Tibial nerve (tissue), 4 donors: ENCODE measurements at regions not wholly inside any gene's neighbourhood (a gene's known extent, or its start where the extent isn't known, plus 50 kb on each side); places are given as distances from the start of the nearest gene placed in this dataset.

Experiments
- DNase-seq, 2 donors: peaks; one replicate each; pipeline ENCODE4 v3.0.0-alpha.2; 2019; ENCODE audit warnings: low spot score in 2 of 2
- H3K27ac ChIP-seq, 4 donors: fragments of 200-600 bp; sonication (generic) in 3 of 4; one replicate each; pipeline ENCODE4 v1.5.1; 2017 to 2019; ENCODE audit warnings: mild to moderate bottlenecking in 1 of 4
- H3K27me3 ChIP-seq, 2 donors: fragments of 200-600 bp; sonication (generic) in 1 of 2; one replicate each; pipeline versions ENCODE4 v1.5.1 to v1.6.0; 2017 to 2019
- H3K36me3 ChIP-seq, 3 donors: fragments of 200-600 bp; sonication (generic); one replicate each; pipeline ENCODE4 v1.5.1; 2018 to 2019
- H3K4me1 ChIP-seq, 4 donors: fragments of 200-600 bp; sonication (generic) in 3 of 4; one replicate each; pipeline ENCODE4 v1.5.1; 2017 to 2019
- H3K4me3 ChIP-seq, 4 donors: fragments of 200-600 bp; sonication (generic) in 3 of 4; one replicate each; pipeline ENCODE4 v1.5.1; 2017 to 2019; ENCODE audit warnings: mild to moderate bottlenecking in 1 of 4, moderate library complexity in 1 of 4
- H3K9me3 ChIP-seq, 4 donors: fragments of 200-600 bp; sonication (generic) in 3 of 4; one replicate each; pipeline ENCODE4 v1.5.1; 2017 to 2019
- CTCF ChIP-seq, 5 experiments: fragments of 200-600 bp in 3 of 5; fragments of 450-650 bp in 2 of 5; sonication (generic) in 3 of 5; IDR thresholded peaks; one replicate each; pipeline ENCODE4 v1.5.1; 2016 to 2019; ENCODE audit warnings: antibody characterized with exemption in 5 of 5, mild to moderate bottlenecking in 3 of 5, moderate library complexity in 2 of 5
- EP300 ChIP-seq, 2 donors: sonication (generic); formaldehyde crosslinking; IDR thresholded peaks; one replicate each; pipeline ENCODE4 v1.6.1; 2017; ENCODE audit warnings: antibody characterized with exemption in 2 of 2, mild to moderate bottlenecking in 1 of 2
- POLR2A ChIP-seq, 2 donors: fragments of 450-650 bp; IDR thresholded peaks; one replicate each; pipeline ENCODE4 v1.6.1; 2017; ENCODE audit warnings: antibody characterized with exemption in 2 of 2, mild to moderate bottlenecking in 2 of 2, moderate library complexity in 2 of 2
- WGBS, 2 donors: methylation state at CpG; one replicate each; pipeline ENCODE4 v1.1.5; 2018; 5-methylcytosine and 5-hydroxymethylcytosine counted together

- WGBS, 2 donors, result 77 to 86% methylated on average over 3 of the region's 3 CpGs
- H3K4me1 ChIP-seq, result no peaks in the 10 kb centered on the region
- H3K9me3 ChIP-seq, result no peaks in the 10 kb centered on the region
- no peaks in the 10 kb centered on the region for H3K36me3 ChIP-seq
- no peak overlapping the region for H3K27ac ChIP-seq
- H3K27me3 ChIP-seq, result no peaks in the 10 kb centered on the region
- TF ChIP-seq POLR2A (IDR thresholded peaks at IDR 0.05) (no peak), CTCF (IDR thresholded peaks at IDR 0.05) (no peak), EP300 (IDR thresholded peaks at IDR 0.05) (no peak)
- no peak overlapping the region for H3K4me3 ChIP-seq
- no peak for DNase-seq
These were observed 248.8 kb downstream of the SUDS3 start for GRCh38 chr12:118625050-118625675.

DNA sequence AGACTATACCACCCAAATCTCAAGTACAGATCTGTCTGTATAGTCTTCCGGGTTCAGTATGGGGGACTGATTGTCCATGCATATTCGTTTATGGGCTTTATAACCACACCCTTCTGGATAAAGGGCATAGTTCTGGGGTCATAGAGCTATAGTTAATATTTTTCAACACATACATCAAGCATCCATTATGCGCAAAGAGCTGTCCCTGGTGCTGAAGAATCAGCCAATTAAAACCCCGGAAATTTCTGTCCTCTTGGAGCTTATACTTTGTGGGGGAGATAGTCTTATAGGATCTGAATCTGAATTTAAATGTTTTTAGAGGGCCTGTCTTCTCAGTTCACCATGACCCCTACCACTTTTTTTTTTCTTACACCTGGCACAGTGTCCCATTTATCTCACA, 256.7 kb downstream of the SUDS3 start:
- TF ChIP-seq EP300 (IDR thresholded peaks at IDR 0.05) (no peak), POLR2A (IDR thresholded peaks at IDR 0.05) (no peak), CTCF (IDR thresholded peaks at IDR 0.05) (no peak)
- H3K27ac ChIP-seq, result no peak overlapping the region
- H3K36me3 ChIP-seq, result no peaks in the 10 kb centered on the region
- no peaks in the 10 kb centered on the region for H3K27me3 ChIP-seq
- DNase-seq, result no peak
- WGBS, 2 donors, result 54% methylated on average over 4 of the region's 4 CpGs
- no peaks in the 10 kb centered on the region for H3K4me1 ChIP-seq
- no peak overlapping the region for H3K4me3 ChIP-seq
- H3K9me3 ChIP-seq, result peaks cover 0 to 3% (median 0%) of the 10 kb centered on the region in 4 donors

DNA sequence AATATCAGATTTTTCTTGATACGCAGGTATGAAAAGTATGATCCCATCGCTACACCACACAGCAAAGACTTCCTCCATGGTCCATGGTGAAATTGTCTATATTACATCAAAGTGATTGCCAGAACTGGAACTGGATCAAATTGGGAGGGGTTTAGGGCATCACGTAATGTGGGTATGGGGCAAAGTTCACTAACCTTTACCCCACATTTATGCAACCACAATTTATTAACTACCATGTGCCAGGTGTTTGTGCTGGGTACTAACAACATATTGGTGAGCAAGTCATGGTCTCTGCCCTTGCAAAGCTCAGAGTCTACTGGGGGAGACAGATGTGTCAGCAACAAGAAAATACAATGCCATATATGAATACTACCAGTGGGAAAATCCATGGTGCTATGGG, 258.9 kb downstream of the SUDS3 start:
- Histone ChIP-seq H3K36me3 (no peaks in the 10 kb centered on the region), H3K4me1 (no peaks in the 10 kb centered on the region), H3K4me3 (no peak overlapping the region), H3K9me3 (peaks cover 0 to 3% (median 0%) of the 10 kb centered on the region in 4 donors), H3K27me3 (no peaks in the 10 kb centered on the region), H3K27ac (no peak overlapping the region)
- no peak for TF ChIP-seq POLR2A (IDR thresholded peaks at IDR 0.05)
- no peak for TF ChIP-seq EP300 (IDR thresholded peaks at IDR 0.05)
- TF ChIP-seq CTCF (IDR thresholded peaks at IDR 0.05), result no peak
- no peak for DNase-seq
- 79 to 84% methylated on average over 3 of the region's 3 CpGs for WGBS, 2 donors

DNA sequence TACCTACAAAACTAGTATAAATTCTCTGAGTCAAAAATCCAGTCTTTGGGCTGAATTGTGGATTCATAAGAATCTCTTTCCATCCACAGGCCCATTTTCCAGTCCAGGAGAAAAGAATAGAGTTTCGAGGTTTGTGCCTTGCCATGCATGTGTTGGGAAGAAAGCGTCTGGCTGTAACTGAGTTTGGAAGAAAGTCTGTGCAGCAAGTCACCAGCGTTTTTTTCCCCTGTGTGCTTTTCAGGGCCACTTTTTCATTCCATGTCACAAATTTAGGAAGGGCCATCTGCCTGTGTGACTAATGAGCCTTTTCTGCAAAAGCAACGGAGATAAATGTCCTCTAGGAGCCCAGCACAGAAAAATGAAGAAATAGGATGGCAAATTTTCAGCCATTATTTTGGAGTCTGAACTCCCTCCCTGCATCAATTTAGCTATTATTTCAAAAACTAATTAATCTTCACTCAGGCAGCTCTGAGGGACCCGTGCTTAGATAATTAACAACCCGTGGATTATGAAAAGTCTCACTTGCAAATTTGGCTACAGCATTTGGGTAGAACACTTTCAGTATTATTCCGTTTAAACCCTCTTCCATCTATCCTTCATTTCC, 261.5 kb downstream of the SUDS3 start:
- Histone ChIP-seq H3K36me3 (no peaks in the 10 kb centered on the region), H3K27me3 (no peaks in the 10 kb centered on the region), H3K4me3 (no peak overlapping the region), H3K27ac (no peak overlapping the region), H3K4me1 (no peaks in the 10 kb centered on the region), H3K9me3 (peaks cover 0 to 3% (median 0%) of the 10 kb centered on the region in 4 donors)
- TF ChIP-seq POLR2A (IDR thresholded peaks at IDR 0.05) (no peak), CTCF (IDR thresholded peaks at IDR 0.05) (no peak), EP300 (IDR thresholded peaks at IDR 0.05) (no peak)
- no peak for DNase-seq
- WGBS, 2 donors, result 58 to 59% methylated on average over 7 of the region's 7 CpGs

GRCh38 chr12:118641249-118641648, 264.9 kb downstream of the SUDS3 start:
- H3K27ac ChIP-seq, result no peak overlapping the region
- H3K4me3 ChIP-seq, result no peak overlapping the region
- no peaks in the 10 kb centered on the region for H3K27me3 ChIP-seq
- no peak for TF ChIP-seq CTCF (IDR thresholded peaks at IDR 0.05)
- no peak for TF ChIP-seq POLR2A (IDR thresholded peaks at IDR 0.05)
- no peak for TF ChIP-seq EP300 (IDR thresholded peaks at IDR 0.05)
- 62 to 64% methylated on average over 3 of the region's 3 CpGs for WGBS, 2 donors
- H3K36me3 ChIP-seq, result no peaks in the 10 kb centered on the region
- DNase-seq, result no peak
- no peaks in the 10 kb centered on the region for H3K4me1 ChIP-seq
- peaks cover 0 to 3% (median 0%) of the 10 kb centered on the region in 4 donors for H3K9me3 ChIP-seq
